ENCODE measurements at regions not wholly inside any gene's neighbourhood (a gene's known extent, or its start where the extent isn't known, plus 50 kb on each side); places are given as distances from the start of the nearest gene placed in this dataset.

- no peaks in the 10 kb centered on the region for H3K9me3 ChIP-seq
- TF ChIP-seq EP300 (IDR thresholded peaks at IDR 0.05) (no peak), POLR2AphosphoS5 (IDR thresholded peaks at IDR 0.05) (no peak), CTCF (IDR thresholded peaks at IDR 0.05) (no peak), POLR2A (IDR thresholded peaks at IDR 0.05) (no peak)
- H3K4me3 ChIP-seq, result no peak overlapping the region
- no peak overlapping the region for H3K27ac ChIP-seq
- H3K4me1 ChIP-seq, result peaks cover 0 to 7% (median 0%) of the 10 kb centered on the region in 4 donors
- 25 to 38% methylated on average over 2 of the region's 2 CpGs for WGBS, 2 donors
- no peaks in the 10 kb centered on the region for H3K27me3 ChIP-seq
- ATAC-seq (ENCODE audit: low FRiP score in 2 of 2) (no peak), DNase-seq (no peak)
- no peaks in the 10 kb centered on the region for H3K36me3 ChIP-seq
Measured at GRCh38 chr7:131190146-131190545, 137.5 kb upstream of the MKLN1 start.

- peaks cover 0 to 7% (median 0%) of the 10 kb centered on the region in 4 donors for H3K4me1 ChIP-seq
- no peak for DNase-seq
- H3K9me3 ChIP-seq, result no peaks in the 10 kb centered on the region
- TF ChIP-seq EP300 (IDR thresholded peaks at IDR 0.05) (no peak), CTCF (IDR thresholded peaks at IDR 0.05) (no peak), POLR2AphosphoS5 (IDR thresholded peaks at IDR 0.05) (no peak), POLR2A (IDR thresholded peaks at IDR 0.05) (no peak)
- 38 to 71% methylated on average over 1 of the region's 1 CpG for WGBS, 2 donors
- no peaks in the 10 kb centered on the region for H3K27me3 ChIP-seq
- H3K36me3 ChIP-seq, result no peaks in the 10 kb centered on the region
- ATAC-seq (ENCODE audit: low FRiP score in 2 of 2), result no peak
- H3K27ac ChIP-seq, result no peak overlapping the region
- no peak overlapping the region for H3K4me3 ChIP-seq
Measured at GRCh38 chr7:131190581-131190980, 137.1 kb upstream of the MKLN1 start.

- Histone ChIP-seq H3K27me3 (no peaks in the 10 kb centered on the region), H3K36me3 (no peaks in the 10 kb centered on the region), H3K9me3 (no peaks in the 10 kb centered on the region), H3K4me3 (no peak overlapping the region), H3K27ac (no peak overlapping the region), H3K4me1 (no peaks in the 10 kb centered on the region)
- TF ChIP-seq POLR2A (IDR thresholded peaks at IDR 0.05) (no peak), POLR2AphosphoS5 (IDR thresholded peaks at IDR 0.05) (no peak), EP300 (IDR thresholded peaks at IDR 0.05) (no peak), CTCF (IDR thresholded peaks at IDR 0.05) (no peak)
- WGBS, 2 donors, result 71 to 73% methylated on average over 7 of the region's 7 CpGs
- DNase-seq, result no peak
- ATAC-seq (ENCODE audit: low FRiP score in 2 of 2), result no peak
Measured at GRCh38 chr7:131194070-131194865, 133.4 kb upstream of the MKLN1 start.

- no peaks in the 10 kb centered on the region for H3K36me3 ChIP-seq
- TF ChIP-seq EP300 (IDR thresholded peaks at IDR 0.05) (no peak), POLR2A (IDR thresholded peaks at IDR 0.05) (no peak), POLR2AphosphoS5 (IDR thresholded peaks at IDR 0.05) (no peak), CTCF (IDR thresholded peaks at IDR 0.05) (no peak)
- H3K27ac ChIP-seq, result no peak overlapping the region
- 43 to 46% methylated on average over 4 of the region's 4 CpGs for WGBS, 2 donors
- ATAC-seq (ENCODE audit: low FRiP score in 2 of 2), result no peak
- no peaks in the 10 kb centered on the region for H3K9me3 ChIP-seq
- no peaks in the 10 kb centered on the region for H3K4me1 ChIP-seq
- no peak overlapping the region for H3K4me3 ChIP-seq
- no peaks in the 10 kb centered on the region for H3K27me3 ChIP-seq
- DNase-seq, result no peak
Measured at GRCh38 chr7:131196803-131197202, 130.9 kb upstream of the MKLN1 start.

Measured in upper lobe of left lung (tissue), 6 donors.